Astrocyte (in vitro differentiated cells and primary cell): ENCODE measurements at regions not wholly inside any gene's neighbourhood (a gene's known extent, or its start where the extent isn't known, plus 50 kb on each side); places are given as distances from the start of the nearest gene placed in this dataset.

ENCODE experiments used
- EZH2 ChIP-seq: IDR thresholded peaks from 2 replicates; pipeline ENCODE4 v1.6.1; 2012; ENCODE audit warnings: mild to moderate bottlenecking, low read length, inconsistent platforms; ENCODE audit not compliant: insufficient read depth
- TF ChIP-seq, protein P1 (sequence below): IDR thresholded peaks from 2 replicates; pipeline ENCODE4 v1.5.1; 2011; ENCODE audit warnings: low read depth, mild to moderate bottlenecking, inconsistent platforms, low read length, moderate library complexity; ENCODE audit not compliant: insufficient read depth

GRCh38 chr10:59000162-59000825 is 176.1 kb upstream of the PHYHIPL start:
- TF ChIP-seq EZH2 = no peak
- TF ChIP-seq, protein P1, sequence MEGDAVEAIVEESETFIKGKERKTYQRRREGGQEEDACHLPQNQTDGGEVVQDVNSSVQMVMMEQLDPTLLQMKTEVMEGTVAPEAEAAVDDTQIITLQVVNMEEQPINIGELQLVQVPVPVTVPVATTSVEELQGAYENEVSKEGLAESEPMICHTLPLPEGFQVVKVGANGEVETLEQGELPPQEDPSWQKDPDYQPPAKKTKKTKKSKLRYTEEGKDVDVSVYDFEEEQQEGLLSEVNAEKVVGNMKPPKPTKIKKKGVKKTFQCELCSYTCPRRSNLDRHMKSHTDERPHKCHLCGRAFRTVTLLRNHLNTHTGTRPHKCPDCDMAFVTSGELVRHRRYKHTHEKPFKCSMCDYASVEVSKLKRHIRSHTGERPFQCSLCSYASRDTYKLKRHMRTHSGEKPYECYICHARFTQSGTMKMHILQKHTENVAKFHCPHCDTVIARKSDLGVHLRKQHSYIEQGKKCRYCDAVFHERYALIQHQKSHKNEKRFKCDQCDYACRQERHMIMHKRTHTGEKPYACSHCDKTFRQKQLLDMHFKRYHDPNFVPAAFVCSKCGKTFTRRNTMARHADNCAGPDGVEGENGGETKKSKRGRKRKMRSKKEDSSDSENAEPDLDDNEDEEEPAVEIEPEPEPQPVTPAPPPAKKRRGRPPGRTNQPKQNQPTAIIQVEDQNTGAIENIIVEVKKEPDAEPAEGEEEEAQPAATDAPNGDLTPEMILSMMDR = no peak
